ENCODE measurements at regions not wholly inside any gene's neighbourhood (a gene's known extent, or its start where the extent isn't known, plus 50 kb on each side); places are given as distances from the start of the nearest gene placed in this dataset.
A peak's percentile ranks its signal among the peaks of the same experiment; 100 is the strongest.

DNA sequence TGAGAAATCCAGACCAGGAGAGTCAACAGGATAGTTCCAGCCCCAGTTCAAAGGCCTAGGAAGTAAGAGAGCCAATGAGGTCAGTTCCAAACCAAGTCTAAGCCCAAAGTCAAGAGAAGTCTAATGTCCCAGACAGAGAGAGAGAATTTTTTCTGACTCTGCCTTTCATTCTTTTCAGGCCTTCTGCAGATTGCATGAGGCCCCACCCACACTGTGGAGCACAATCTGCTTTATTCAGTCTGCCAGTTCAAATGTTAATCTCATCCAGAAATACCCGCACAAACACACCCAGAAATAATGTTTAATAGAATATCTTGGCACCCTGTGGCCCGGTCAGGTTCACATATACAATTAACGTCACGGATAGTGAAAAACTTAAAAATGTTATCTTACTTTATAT, 962.4 kb upstream of the SOX9 start:
- Histone ChIP-seq H3K9me3 (ENCODE audit: control insufficient read depth in 2 of 3, insufficient read depth in 1 of 3, low read length in 3 of 3) (no peaks in the 10 kb centered on the region), H3K27ac (ENCODE audit: low read depth in 2 of 2, low read length in 2 of 2) (no peak overlapping the region), H3K4me1 (ENCODE audit: control insufficient read depth in 2 of 3, insufficient read depth in 2 of 3, low read depth in 1 of 3, low read length in 3 of 3) (no peaks in the 10 kb centered on the region), H3K9ac (ENCODE audit: low read length in 3 of 3) (no peak overlapping the region), H3K27me3 (ENCODE audit: control insufficient read depth, insufficient read depth, low read length) (no peaks in the 10 kb centered on the region), H3K36me3 (ENCODE audit: control insufficient read depth in 2 of 3, insufficient read depth in 3 of 3, low read length in 3 of 3) (no peaks in the 10 kb centered on the region), H3K4me3 (ENCODE audit: low read length in 3 of 3) (no peak overlapping the region)
- no peak for TF ChIP-seq CTCF (IDR thresholded peaks at IDR 0.05; ENCODE audit: borderline replicate concordance, extremely low read depth, insufficient read depth)
- DNase-seq, result no peak
- intact Hi-C loops (cut with DNase I), result no loop called here
- no peak for FAIRE-seq

DNA sequence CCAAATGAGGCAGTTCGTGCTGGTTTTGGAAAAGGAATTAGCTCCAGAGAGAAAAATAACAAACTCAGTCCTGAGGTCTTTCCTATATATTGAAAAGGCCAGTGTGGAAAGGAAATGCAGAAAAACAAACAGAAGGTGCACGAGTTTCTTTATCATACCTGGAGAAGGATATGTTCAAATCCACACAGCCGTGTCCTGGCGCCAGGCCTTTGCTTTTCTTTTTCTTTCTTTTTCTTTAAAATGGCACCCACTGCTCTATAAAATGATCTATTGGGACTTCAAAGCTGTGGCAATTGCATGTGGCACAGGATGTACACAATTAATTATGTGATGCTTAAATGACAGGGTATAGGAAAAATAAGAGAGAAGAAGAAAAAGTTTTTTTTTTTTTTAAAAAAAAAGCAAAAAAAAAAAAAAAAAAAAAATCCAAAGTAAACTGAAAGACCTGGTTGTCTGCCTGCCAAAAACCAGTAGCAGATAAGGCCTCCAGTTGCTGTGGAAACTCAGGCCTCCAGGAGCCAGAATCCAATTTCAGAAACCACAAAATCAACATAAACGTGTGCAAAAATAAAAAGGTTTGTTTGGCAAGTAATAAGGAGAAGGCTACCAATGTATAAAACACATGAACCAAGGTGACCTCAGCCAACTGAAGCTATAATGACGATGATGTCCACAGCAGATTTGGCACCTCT, 957.6 kb upstream of the SOX9 start:
- FAIRE-seq (no peak), DNase-seq (peak in 3 of 5 donors; percentile 42 to 53 (median 49))
- Histone ChIP-seq H3K4me3 (ENCODE audit: low read length in 3 of 3) (no peak overlapping the region), H3K36me3 (ENCODE audit: control insufficient read depth in 2 of 3, insufficient read depth in 3 of 3, low read length in 3 of 3) (no peaks in the 10 kb centered on the region), H3K27me3 (ENCODE audit: control insufficient read depth, insufficient read depth, low read length) (no peaks in the 10 kb centered on the region), H3K27ac (ENCODE audit: low read depth in 2 of 2, low read length in 2 of 2) (no peak overlapping the region), H3K4me1 (ENCODE audit: control insufficient read depth in 2 of 3, insufficient read depth in 2 of 3, low read depth in 1 of 3, low read length in 3 of 3) (no peaks in the 10 kb centered on the region), H3K9me3 (ENCODE audit: control insufficient read depth in 2 of 3, insufficient read depth in 1 of 3, low read length in 3 of 3) (no peaks in the 10 kb centered on the region), H3K9ac (ENCODE audit: low read length in 3 of 3) (no peak overlapping the region)
- intact Hi-C loops (cut with DNase I), result no loop called here
- TF ChIP-seq CTCF (IDR thresholded peaks at IDR 0.05; ENCODE audit: borderline replicate concordance, extremely low read depth, insufficient read depth), result no peak

- TF ChIP-seq CTCF (IDR thresholded peaks at IDR 0.05; ENCODE audit: borderline replicate concordance, extremely low read depth, insufficient read depth), result no peak
- intact Hi-C loops (cut with DNase I), result no loop called here
- no peak overlapping the region for H3K27ac ChIP-seq (ENCODE audit: low read depth in 2 of 2, low read length in 2 of 2)
- no peaks in the 10 kb centered on the region for H3K4me1 ChIP-seq (ENCODE audit: control insufficient read depth in 2 of 3, insufficient read depth in 2 of 3, low read depth in 1 of 3, low read length in 3 of 3)
- no peak overlapping the region for H3K9ac ChIP-seq (ENCODE audit: low read length in 3 of 3)
- H3K9me3 ChIP-seq (ENCODE audit: control insufficient read depth in 2 of 3, insufficient read depth in 1 of 3, low read length in 3 of 3), result no peaks in the 10 kb centered on the region
- no peak overlapping the region for H3K4me3 ChIP-seq (ENCODE audit: low read length in 3 of 3)
- H3K36me3 ChIP-seq (ENCODE audit: control insufficient read depth in 2 of 3, insufficient read depth in 3 of 3, low read length in 3 of 3), result no peaks in the 10 kb centered on the region
- H3K27me3 ChIP-seq (ENCODE audit: control insufficient read depth, insufficient read depth, low read length), result no peaks in the 10 kb centered on the region
- no peak for FAIRE-seq
- no peak for DNase-seq
Measured at GRCh38 chr17:71163813-71164122, 957.1 kb upstream of the SOX9 start.

DNA sequence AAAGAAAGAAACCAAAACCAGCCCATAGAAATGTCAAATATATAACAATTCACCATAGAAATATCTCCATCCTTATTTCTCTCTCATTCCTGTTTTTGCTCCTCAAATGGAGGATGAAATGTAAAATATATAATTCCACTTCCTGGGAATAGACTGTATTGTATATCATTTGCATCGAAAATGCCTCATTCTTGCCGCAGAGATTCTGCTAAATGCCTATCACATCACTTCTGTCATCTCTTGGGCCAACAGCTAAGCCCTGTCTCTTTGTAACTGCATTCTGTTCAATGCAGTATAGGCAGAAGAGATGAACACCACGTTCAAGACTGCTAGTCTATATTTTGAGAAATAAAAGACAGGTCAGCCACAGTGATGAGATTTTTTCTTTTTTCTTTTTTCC, 956.3 kb upstream of the SOX9 start:
- FAIRE-seq (no peak), DNase-seq (no peak)
- Histone ChIP-seq H3K4me3 (ENCODE audit: low read length in 3 of 3) (no peak overlapping the region), H3K9ac (ENCODE audit: low read length in 3 of 3) (no peak overlapping the region), H3K9me3 (ENCODE audit: control insufficient read depth in 2 of 3, insufficient read depth in 1 of 3, low read length in 3 of 3) (no peaks in the 10 kb centered on the region), H3K36me3 (ENCODE audit: control insufficient read depth in 2 of 3, insufficient read depth in 3 of 3, low read length in 3 of 3) (no peaks in the 10 kb centered on the region), H3K27ac (ENCODE audit: low read depth in 2 of 2, low read length in 2 of 2) (no peak overlapping the region), H3K27me3 (ENCODE audit: control insufficient read depth, insufficient read depth, low read length) (no peaks in the 10 kb centered on the region), H3K4me1 (ENCODE audit: control insufficient read depth in 2 of 3, insufficient read depth in 2 of 3, low read depth in 1 of 3, low read length in 3 of 3) (no peaks in the 10 kb centered on the region)
- TF ChIP-seq CTCF (IDR thresholded peaks at IDR 0.05; ENCODE audit: borderline replicate concordance, extremely low read depth, insufficient read depth), result no peak
- intact Hi-C loops (cut with DNase I), result no loop called here

Measured in kidney (tissue), 13 donors.